GOT3 (cell line): ENCODE measurements at regions not wholly inside any gene's neighbourhood (a gene's known extent, or its start where the extent isn't known, plus 50 kb on each side); places are given as distances from the start of the nearest gene placed in this dataset.
"Not testable (repeated sequence)": the region's sequence is repeated elsewhere in the genome, so short reads cannot be mapped to it uniquely, and the experiment has no call there.

ENCODE experiments used
- DNase-seq: peaks from one replicate; lab custom pipeline; 2025; ENCODE audit warnings: mixed read lengths; lab: John Stamatoyannopoulos, UW

DNA sequence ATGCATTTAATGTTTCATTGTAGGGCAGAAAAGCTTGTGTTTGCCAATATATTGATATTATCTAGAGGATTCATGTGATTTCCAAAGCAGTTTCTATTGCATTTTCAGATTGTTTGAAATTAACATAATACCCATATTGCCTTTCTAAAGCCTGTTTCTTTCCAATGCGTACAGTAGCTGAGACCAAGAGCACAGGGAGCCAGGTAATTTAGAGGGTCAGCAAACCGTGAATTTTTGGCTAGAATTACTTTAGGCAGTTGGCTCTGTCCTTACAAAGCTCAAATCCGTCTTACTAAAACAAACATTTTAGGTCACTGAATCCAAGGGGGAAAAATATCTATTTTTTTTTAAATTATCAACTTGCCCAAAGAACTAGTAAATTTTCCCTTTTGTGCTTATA, 604.9 kb upstream of the ADARB2 start:
- no peak for DNase-seq

DNA sequence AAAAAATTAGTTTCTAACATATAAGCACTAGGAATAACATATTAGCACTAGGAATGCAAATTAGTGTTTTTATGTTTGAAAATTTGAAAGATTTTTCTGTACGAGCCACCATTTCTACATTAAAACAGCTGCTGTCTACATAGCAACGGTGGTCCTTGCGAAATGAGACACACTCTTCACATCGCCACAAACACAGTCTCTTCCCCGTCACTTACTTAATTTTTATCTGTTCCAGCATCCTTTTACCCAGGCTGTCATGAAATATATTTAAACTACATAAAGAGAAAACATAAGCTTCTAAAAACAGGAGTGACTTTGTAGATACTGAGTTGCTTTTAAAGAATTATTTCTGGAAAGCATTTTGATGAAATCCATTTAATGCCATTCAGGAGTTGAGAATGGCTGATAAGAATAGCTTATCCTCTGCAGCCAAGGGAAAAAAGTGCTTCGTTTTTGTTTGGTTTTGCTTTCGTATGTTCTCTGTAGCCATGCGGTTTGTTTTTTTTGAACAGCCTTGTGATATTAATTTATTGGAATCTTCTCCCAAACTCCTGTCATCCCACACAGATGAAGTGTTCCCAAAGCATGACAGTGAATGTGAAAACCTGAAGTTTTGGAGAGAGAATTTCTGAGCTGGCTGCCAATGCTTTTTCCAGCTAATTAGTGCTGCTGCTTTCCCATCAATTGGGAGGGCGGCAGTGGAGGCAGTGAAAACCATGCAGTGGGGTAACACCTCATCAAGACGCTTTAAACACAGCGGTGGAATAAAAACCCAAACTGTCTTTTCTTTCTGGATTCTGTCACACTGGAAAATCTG, 603.7 kb upstream of the ADARB2 start:
- no peak for DNase-seq

DNA sequence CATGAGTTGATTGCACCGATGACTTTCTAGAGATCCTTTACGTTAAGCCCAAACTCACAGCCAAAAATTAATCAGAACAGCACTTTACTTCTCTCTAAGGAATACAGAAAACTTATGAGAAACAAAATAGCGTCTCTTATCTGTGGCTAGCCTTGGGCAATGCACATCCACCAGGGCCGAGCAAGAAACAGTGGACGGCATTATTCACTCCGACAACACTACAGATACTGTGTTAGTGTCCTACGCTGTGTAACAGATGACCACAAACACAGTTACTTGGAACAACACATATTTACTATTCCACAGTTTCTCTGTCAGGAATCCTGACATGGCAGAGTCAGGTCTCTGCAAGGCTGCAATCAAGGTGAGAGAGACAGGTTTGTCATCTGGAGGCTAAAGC, 598.3 kb upstream of the ADARB2 start:
- no peak for DNase-seq

DNA sequence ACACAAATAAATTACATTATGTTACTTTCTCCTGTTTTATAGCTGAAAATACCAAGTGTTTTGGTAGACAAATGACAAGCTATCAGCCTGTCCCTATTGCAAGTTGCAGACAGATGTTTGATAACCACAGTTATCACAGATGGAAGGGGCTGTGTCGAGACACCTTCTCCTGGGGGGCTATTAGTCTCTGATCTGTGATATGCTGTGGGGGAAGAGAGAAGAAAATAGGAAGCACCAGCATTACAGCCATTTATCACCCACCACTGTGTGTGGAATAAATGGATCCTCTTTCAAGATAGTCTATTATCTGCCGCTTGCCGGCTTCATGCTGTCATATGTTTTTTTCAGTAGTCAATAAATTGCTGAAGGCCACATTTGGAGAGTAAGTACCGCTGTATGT, 597.2 kb upstream of the ADARB2 start:
- no peak for DNase-seq

DNA sequence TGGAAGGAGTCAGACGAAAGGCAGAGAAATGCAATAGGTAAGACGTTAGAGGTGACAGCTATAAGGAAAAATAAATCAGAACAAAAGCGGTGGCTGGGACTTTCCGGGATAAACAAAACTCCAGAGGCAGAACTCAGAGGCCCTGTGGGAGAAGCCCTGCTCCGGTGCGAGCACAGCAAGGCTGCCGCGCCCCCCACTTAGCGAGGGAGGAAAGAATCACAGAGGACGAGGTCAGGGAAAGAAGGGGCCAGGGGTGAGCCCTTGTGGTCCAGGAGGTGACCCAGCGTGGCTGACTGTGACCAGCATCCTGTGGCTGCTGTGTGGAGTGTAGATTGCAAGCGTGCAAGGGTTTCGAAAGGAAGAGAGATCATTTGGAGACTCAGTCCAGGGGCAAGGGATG, 591.8 kb upstream of the ADARB2 start:
- no peak for DNase-seq

DNA sequence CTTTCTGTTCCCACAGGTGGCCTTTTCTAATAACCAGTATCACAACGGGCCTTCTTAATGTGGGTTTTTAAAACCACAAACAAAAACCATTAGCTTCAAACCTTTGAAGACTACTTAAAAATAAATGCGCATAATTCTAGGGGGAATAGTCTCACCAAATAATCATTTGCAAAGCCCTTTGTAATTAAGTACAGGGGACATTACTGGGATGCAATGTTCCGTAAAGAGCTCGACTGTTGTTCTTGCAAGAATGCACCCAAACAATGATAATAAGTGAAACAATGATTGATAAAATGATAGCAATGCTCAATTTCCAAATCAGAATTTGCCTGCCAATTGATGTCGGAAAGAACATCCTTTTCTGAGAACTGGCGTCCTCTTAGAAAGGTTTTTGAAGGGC, 589.1 kb upstream of the ADARB2 start:
- DNase-seq = no peak

DNA sequence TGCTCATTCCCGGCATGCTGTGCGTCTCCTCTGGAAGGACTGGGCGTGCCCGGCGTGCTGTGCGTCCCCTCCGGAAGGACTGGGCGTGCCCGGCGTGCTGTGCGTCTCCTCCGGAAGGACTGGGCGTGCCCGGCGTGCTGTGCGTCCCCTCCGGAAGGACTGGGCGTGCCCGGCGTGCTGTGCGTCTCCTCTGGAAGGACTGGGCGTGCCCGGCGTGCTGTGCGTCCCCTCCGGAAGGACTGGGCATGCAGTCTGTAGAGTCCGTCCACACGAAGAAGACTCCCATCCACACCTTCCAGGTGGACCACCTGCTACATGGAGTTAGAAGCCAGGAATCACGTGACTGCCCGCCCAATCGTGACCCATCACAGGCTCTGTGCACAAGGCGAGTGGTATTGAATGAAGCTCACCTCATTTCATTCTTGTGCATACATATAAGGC, 577.7 kb upstream of the ADARB2 start:
- DNase-seq = not testable (repeated sequence)

DNA sequence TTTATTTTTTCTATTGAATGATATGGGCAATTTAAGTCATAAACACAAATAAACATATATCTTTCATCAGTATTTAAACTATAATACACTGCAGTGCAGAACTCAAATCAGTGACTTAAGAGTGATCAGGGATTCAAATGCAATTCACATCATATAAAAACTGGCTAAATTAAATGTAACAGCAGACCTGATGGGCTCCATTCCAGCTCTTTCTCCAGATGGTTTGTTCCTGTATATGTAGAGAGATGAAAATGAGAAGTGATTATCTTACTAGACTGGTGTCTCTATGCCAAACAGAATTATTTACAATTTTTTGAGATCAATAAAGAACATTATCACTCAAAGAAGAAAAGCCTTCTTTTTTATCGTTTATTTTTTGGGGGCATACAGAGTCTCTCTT, 568.8 kb upstream of the ADARB2 start:
- no peak for DNase-seq

DNA sequence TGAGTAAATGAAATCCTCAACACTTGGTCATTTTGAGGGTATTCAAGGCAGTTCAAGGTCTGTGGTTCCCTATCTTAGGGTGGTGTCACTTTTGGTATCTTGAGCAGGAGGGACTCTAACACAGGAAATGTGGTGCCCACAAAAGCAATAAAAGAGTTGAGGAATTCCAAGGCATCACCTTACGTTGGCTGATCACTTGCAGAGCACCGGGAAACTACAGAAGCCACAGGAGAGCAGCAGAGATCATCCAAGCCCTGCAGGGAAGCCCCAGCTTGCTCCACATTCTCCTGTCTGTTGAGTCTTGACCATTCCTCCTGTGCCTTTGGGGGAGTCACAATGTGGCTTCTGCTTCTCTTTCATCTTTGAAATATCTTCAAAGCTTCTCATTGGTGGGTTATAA, 565.8 kb upstream of the ADARB2 start:
- DNase-seq = no peak

DNA sequence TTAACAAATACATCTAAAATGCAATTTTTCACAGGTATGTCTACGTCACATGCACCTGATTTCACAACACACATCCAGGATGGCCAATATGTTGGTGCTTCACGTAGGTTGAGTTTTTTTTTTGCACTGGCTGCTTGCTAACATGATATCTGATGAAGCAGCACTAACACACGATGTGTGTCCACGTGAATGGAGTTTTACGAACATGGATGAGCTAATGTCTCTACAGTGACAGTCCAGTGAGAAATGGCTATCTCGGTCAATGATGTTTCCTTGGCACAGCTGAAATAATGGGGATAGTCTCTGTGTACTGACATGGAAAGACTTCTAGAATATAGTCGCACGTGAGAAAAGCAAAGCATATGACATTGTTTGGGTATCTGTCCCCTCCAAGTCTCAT, 563.9 kb upstream of the ADARB2 start:
- DNase-seq = no peak

DNA sequence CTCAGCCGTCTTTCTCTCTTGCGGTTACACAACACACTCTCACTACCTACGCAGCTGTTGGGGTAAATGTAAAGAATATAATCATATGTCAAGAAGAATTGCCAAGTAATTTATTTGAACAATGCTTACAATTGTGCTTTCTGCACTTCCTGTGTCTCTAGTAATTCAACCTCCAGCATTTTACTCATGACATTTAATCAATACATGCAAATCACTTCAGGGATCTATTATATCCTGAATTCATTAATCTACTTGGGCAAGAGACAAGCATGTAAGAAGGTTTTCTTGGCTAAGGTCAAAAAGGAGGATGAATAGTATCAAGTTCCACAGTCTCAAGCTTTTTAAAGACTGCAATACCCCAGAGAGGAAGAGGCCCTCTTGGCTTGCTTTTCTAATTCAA, 562.9 kb upstream of the ADARB2 start:
- DNase-seq = no peak

DNA sequence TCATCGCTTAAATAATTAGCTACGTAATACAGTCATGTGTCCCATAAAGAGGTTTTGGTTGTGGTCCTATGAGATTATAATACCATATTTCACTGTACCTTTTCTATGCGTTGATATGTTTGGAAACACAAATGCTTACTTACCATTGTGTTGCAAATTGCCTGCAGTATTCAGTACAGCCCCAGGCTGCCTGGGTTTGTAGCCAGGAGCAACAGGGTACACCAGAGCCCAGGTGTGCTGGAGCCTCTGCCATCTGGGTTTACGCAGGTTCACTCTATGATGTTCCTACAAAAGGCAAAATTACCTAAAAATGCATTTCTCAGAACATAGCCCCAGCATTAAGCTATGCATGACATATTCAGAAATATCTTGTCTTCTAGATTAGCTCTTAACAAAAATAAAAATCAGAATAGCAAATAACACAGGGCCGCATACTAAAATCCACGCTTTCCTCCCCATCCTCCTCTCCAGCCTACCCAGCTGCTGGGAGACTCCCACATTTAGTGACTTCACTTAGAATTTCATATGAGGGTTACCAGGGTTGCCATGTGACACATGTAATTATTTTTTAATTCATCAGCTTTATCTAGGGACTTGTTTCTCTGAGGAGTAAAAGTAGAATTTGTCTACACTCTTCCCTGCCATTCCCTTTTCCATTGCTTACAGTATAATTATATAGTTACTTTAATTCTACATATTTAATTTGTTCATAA, 559.0 kb upstream of the ADARB2 start:
- no peak for DNase-seq

DNA sequence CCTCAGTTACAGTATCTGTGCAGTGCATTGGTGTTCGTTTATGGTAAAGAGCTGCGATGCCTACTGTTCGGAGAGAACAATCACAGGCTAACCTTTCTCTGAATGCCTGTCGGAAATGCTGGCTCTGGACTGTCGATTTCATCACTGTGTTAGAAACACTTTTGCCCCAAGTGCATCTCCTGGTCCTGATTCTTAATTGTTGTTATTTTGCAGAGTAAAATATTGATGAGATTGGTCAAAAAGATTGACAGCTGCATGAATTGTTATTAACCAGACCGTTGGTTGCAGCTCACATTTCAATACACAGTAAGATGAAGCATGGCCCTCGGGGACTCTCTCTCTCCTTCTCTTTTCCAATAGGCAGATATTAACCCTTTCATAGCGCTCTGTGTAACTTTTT, 557.4 kb upstream of the ADARB2 start:
- no peak for DNase-seq

DNA sequence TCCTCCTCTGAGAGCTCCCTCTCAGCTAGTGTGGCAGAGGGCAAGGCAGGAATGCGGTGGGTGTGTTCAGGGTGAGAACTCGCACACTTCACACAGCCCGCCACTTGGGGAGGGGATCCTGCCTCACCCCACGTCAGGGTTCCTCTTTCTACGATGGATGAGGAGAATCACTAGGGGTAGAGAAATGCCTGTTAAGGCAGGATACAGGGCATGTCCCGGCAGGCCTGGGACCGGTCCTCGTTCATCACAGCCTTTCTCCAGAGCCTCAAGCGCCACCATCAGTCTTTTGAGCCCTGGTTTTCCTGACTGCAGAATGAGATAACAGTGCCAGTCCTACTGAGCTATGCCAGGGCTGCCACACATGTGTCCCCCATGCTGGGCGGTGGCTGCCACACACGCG, 546.7 kb upstream of the ADARB2 start:
- no peak for DNase-seq

DNA sequence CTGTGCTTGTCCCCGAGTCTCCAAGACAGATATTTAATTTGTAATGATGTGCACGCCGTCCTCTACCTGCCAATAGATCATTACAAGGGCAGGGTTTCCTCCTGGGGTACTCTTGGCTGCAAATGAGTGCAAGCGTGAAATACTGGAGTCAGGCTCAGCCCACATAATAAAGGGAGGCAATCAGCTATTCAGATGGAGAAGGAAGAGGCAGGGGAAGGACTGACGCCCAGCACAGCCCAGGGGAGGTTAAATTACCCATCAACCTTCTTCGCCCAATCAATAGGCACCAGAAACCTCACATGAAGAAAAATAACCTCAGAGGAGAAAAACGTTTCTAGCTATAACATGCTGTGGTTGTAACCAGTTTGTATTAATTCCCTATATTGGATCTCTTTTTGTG, 544.9 kb upstream of the ADARB2 start:
- no peak for DNase-seq

DNA sequence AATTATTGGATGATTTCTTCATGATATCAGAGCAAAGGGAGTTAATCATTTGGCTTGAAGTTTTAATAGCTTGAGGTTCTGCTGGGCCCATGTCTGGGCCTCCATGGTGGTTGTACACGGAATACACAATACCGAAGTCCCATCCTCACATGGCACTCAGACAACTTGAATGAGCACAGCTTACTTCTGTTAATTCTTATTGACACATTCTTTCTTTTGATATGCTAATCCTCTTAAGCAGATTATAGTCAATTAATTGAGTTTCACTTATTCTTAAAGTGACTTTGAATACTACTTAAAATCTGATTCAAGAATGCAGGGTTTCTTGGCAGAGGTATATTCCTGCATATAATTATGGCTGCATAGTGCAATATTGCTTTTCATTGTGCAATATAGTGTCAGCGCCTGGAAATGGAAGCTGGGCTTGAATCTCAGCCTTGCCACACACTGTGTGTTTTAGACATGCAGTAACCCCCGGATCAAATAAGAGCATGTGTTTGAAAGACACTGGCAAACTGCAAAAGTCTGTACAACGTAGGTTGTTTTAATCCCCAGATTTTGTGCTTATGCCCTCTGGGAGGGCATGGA, 543.5 kb upstream of the ADARB2 start:
- DNase-seq = no peak

DNA sequence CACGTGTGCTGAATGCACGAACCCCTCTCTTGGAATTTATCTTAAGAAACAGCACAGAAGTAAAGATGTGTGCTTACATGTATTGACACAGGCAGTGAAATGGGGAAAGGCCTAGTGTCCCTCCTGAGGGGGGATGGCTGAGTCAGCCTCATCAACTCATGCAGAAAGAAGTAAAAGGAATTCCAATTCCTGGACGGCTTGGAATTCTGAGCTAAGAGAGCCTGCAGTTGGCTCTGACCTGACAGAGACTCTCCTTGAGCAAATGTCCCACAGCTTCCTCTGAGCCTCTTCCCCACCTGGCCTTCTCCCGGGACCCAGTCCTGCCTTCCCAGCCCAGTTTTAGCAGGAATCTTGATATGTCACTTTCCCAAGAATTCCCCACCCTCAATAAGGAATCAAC, 542.4 kb upstream of the ADARB2 start:
- no peak for DNase-seq

DNA sequence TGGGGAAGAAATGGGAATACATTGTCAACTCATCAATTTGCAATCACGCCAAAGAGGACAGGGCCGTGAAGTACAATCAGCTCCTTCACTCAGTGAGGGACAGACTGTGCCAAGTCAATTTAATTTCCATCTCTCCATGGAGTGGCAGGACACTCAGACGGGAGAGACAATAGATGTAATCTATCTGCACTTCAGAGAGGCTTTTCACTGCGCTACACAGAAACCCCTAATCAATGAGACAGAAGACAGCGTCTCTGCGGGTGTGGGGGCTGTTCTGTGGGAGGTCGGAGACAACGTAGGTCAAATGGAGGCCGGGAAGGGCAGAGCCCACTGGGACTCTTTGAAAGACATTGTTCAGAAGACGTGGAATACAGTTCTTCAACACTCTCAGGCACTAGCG, 541.0 kb upstream of the ADARB2 start:
- no peak for DNase-seq

DNA sequence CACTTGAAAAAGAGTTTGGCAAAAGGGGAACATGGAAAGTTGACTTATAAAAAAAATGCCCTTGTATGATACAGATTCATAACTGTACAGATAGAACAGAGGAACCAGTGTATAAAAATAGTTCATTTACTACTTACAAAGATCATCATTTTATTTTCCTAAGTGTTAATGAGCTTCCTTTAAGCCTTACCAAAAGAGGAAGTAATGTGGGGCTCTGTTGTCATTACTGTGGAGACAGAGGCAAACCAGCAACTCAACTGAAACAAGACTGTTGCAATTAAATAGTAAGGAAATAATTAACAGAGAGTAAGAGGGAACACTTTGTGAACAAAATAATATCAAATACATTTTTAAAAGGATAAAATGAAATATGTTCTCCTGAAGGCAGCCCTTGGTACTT, 526.2 kb upstream of the ADARB2 start:
- no peak for DNase-seq

DNA sequence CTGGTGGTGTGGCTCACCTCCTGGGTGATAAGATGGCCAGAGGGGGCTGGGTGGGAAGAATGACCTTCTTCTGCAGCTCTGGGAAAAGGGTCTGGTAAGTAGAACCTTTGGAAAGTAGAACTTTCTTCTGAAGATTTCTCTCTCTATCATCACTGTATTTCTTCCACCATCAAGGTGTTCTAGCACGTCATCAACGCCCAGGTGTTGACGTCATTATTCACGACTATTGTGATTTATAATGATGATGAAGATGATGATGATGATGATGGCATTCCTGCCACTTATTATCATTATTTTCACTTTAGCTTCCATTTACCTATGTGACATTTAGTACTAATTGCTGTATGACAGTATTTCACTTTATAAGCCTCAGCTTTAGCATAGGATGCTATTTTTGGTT, 525.6 kb upstream of the ADARB2 start:
- DNase-seq = no peak

DNA sequence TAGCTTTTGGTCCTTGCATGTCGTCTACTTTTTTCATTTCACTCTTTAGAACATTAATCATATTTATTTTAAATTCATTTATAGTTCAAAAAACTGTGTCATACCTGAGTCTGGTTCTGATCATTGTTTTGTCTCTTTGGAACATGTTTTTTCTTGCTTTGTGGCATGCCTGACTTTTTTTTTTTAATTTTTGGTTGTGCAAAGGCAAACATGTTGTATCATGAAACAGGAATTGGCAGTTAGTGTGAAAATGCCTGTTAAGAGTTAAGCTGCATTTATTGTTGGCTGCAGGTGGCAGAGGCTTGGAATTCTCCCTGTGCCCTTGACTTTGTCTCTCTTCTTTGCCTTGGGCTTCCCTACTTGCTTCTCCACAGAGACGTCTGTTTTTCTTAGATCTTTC, 525.0 kb upstream of the ADARB2 start:
- no peak for DNase-seq

DNA sequence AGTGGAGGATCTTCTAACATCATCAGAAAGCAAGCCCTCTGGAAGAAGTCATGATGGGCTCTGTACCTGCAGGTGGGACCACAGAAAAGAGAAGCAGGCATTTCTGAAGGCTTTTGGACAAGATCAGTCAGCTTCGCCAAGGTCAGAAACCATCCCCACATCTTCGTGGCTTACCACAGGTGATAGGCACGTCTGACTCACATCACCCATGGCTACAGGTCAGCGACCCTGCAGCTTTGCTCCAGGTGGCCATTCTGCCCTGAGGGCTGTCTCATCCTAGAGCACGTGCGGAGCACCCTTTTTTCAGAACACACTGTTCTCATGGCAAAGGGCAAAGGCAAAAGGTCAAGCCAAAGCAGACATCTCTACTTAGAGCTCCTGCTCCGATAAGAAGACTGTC, 518.9 kb upstream of the ADARB2 start:
- no peak for DNase-seq

DNA sequence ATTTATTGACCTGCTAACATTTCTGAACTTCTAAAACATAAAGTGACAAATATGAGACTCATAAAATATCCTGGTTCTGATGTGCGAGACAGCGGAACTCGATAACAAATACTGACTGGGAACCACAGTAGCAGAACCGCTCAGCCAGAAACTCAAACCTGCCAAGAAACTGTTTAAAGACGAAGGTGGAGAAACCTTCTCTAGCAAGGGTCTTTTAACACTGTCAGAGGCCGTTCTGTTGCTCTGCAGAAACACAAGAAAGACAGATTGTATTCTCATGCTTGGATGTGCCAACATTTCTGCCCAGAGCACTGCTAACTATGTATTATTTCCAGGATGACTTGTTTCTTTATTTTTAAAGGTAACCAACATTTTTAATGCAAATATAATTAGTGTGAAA, 514.8 kb upstream of the ADARB2 start:
- no peak for DNase-seq
